Panc1 (cell line): ENCODE measurements at regions not wholly inside any gene's neighbourhood (a gene's known extent, or its start where the extent isn't known, plus 50 kb on each side); places are given as distances from the start of the nearest gene placed in this dataset.

Source experiments
- ATAC-seq: fragments of 200-7000 bp; cut with Tn5 transposase; 2 replicates; pipeline ENCODE4 v1.9.1; 2020; ENCODE audit warnings: mild to moderate bottlenecking, moderate library complexity
- BruUV-seq: library from RNA; stranded (reverse); fragments of 400-500 nt; replicated peaks from 2 replicates; lab custom pipeline; 2021; lab: Mats Ljungman, UMichigan
- CTCF ChIA-PET: fragments of 300-600 bp; sonication (Branson Sonifier 250); formaldehyde crosslinking; loops from one replicate; lab custom pipeline; 2022; ENCODE audit warnings: antibody characterized with exemption; lab: Charles Lee
- POLR2A ChIA-PET: fragments of 300-600 bp; sonication (Branson Sonifier 250); formaldehyde crosslinking; loops from one replicate; lab custom pipeline; 2022; ENCODE audit warnings: antibody characterized with exemption; lab: Charles Lee
- DNase-seq: peaks from one replicate; pipeline ENCODE4 v3.0.0-alpha.2; 2010; ENCODE audit warnings: low read depth, low spot score
- H3K27ac ChIP-seq: 2 replicates; pipeline ENCODE4 v1.5.1; 2011; ENCODE audit warnings: mild to moderate bottlenecking, low read length, inconsistent platforms
- H3K27me3 ChIP-seq: fragments of 200-500 bp; sonication (Bioruptor generic); 2 replicates; pipeline ENCODE4 v1.6.0; 2014; ENCODE audit warnings: low read length, inconsistent platforms; ENCODE audit not compliant: control insufficient read depth, insufficient read depth
- H3K36me3 ChIP-seq: fragments of 200-500 bp; sonication (Bioruptor generic); 2 replicates; pipeline ENCODE4 v1.5.1; 2014; ENCODE audit warnings: inconsistent platforms, mild to moderate bottlenecking, low read length, moderate library complexity; ENCODE audit not compliant: control insufficient read depth, insufficient read depth
- H3K4me1 ChIP-seq: 2 replicates; pipeline ENCODE4 v1.5.1; 2011; ENCODE audit warnings: inconsistent platforms, mild to moderate bottlenecking, low read length, moderate library complexity; ENCODE audit not compliant: control insufficient read depth, insufficient read depth
- H3K4me3 ChIP-seq, 2 experiments: 2 replicates each; pipeline ENCODE4 v1.5.1; 2011 to 2012; ENCODE audit warnings: low read depth in 2 of 2, low read length in 2 of 2, mild to moderate bottlenecking in 2 of 2, inconsistent platforms in 1 of 2, moderate library complexity in 1 of 2
- H3K9me3 ChIP-seq: fragments of 200-500 bp; sonication (Bioruptor generic); 2 replicates; pipeline ENCODE4 v1.5.1; 2014; ENCODE audit warnings: low read depth, mild to moderate bottlenecking, inconsistent platforms, low read length, moderate library complexity; ENCODE audit not compliant: control insufficient read depth, insufficient read depth
- CTCF ChIP-seq: fragments of 450-650 bp; IDR thresholded peaks from 2 replicates; pipeline ENCODE4 v1.5.1; 2017; ENCODE audit warnings: mild to moderate bottlenecking
- POLR2AphosphoS5 ChIP-seq: IDR thresholded peaks from 2 replicates; pipeline ENCODE4 v1.6.1; 2012; ENCODE audit warnings: mild to moderate bottlenecking, low read depth, low read length, moderate library complexity
- REST ChIP-seq, 2 experiments: IDR thresholded peaks; 2 replicates each; pipeline ENCODE4 v1.6.1; 2011 to 2012; ENCODE audit warnings: low read depth in 2 of 2, control low read depth in 1 of 2, low read length in 1 of 2, mild to moderate bottlenecking in 1 of 2, moderate library complexity in 1 of 2; ENCODE audit not compliant: insufficient read depth in 1 of 2
- SIN3A ChIP-seq: IDR thresholded peaks from 2 replicates; pipeline ENCODE4 v1.6.1; 2012; ENCODE audit warnings: low read depth, mild to moderate bottlenecking, low read length, moderate library complexity, borderline replicate concordance; ENCODE audit not compliant: insufficient read depth
- TCF7L2 ChIP-seq: IDR thresholded peaks from 2 replicates; pipeline ENCODE4 v1.6.1; 2011; ENCODE audit warnings: mild to moderate bottlenecking, low read depth, low read length, inconsistent platforms
- in situ Hi-C: cut with HindIII; loops from 2 replicates; pipeline ENCODE4 v1.10.0; 2016; ENCODE audit warnings: low sequenced_read_pairs, low pct_unique_long_range_greater_than_20kb
- intact Hi-C: fragments of 100-400 bp; cut with micrococcal nuclease; formaldehyde crosslinking; loops from one replicate; pipeline ENCODE4 v1.10.0; 2022; ENCODE audit not compliant: unreplicated experiment

GRCh38 chr3:159600291-159600690, 388.3 kb upstream of the IL12A start:
- Histone ChIP-seq H3K27ac (no peak overlapping the region), H3K27me3 (no peaks in the 10 kb centered on the region), H3K9me3 (no peaks in the 10 kb centered on the region), H3K4me3 (no peak overlapping the region), H3K4me1 (no peaks in the 10 kb centered on the region), H3K36me3 (no peaks in the 10 kb centered on the region)
- TF ChIP-seq REST (IDR thresholded peaks at IDR 0.05; ENCODE audit: insufficient read depth in 1 of 2, low read depth in 2 of 2, low read length in 1 of 2) (no peak), CTCF (no peak), TCF7L2 (no peak), SIN3A (no peak), POLR2AphosphoS5 (no peak)
- ChIA-PET POLR2A (no interaction called here), CTCF (no interaction called here)
- no peak for ATAC-seq
- no TSS peak for BruUV-seq
- in situ Hi-C loops: no loop called here
- no peak for DNase-seq
- intact Hi-C loops: no loop called here

GRCh38 chr3:159604151-159604581, 384.5 kb upstream of the IL12A start:
- H3K4me3 ChIP-seq: no peak overlapping the region
- no peak for TF ChIP-seq REST (IDR thresholded peaks at IDR 0.05; ENCODE audit: insufficient read depth in 1 of 2, low read depth in 2 of 2, low read length in 1 of 2)
- TF ChIP-seq TCF7L2: no peak
- no peak for TF ChIP-seq POLR2AphosphoS5
- no peak for TF ChIP-seq CTCF
- in situ Hi-C loops: no loop called here
- H3K27me3 ChIP-seq: no peaks in the 10 kb centered on the region
- POLR2A ChIA-PET: no interaction called here
- no peak for DNase-seq
- intact Hi-C loops: no loop called here
- H3K36me3 ChIP-seq: no peaks in the 10 kb centered on the region
- no TSS peak for BruUV-seq
- CTCF ChIA-PET: no interaction called here
- ATAC-seq: no peak
- no peaks in the 10 kb centered on the region for H3K4me1 ChIP-seq
- H3K27ac ChIP-seq: no peak overlapping the region
- no peaks in the 10 kb centered on the region for H3K9me3 ChIP-seq
